ENCODE measurements at regions not wholly inside any gene's neighbourhood (a gene's known extent, or its start where the extent isn't known, plus 50 kb on each side); places are given as distances from the start of the nearest gene placed in this dataset.

- no peak for TF ChIP-seq CTCF (IDR thresholded peaks at IDR 0.05)
- TF ChIP-seq POLR2A (IDR thresholded peaks at IDR 0.05): no peak
- no peak for TF ChIP-seq POLR2AphosphoS5 (IDR thresholded peaks at IDR 0.05)
Measured at GRCh38 chr10:118531105-118531852, 64.2 kb downstream of the PRLHR start.

Data from prostate gland (tissue), 2 donors.